K562 (cell line): ENCODE measurements at regions not wholly inside any gene's neighbourhood (a gene's known extent, or its start where the extent isn't known, plus 50 kb on each side); places are given as distances from the start of the nearest gene placed in this dataset.

ENCODE experiments used
- ATAC-seq: fragments of 200-7000 bp; cut with Tn5 transposase; 3 replicates; pipeline ENCODE4 v1.9.1; 2020; ENCODE audit warnings: moderate library complexity
- BruUV-seq: library from RNA; stranded (reverse); fragments of 400-500 nt; replicated peaks from 2 replicates; lab custom pipeline; 2021; lab: Mats Ljungman, UMichigan
- CTCF ChIA-PET: fragments of 300-600 bp; formaldehyde crosslinking; extraction: SDS; loops from one replicate; lab custom pipeline; 2021; ENCODE audit warnings: low intra/inter-chr PET ratio; lab: Yijun Ruan, JAX
- POLR2A ChIA-PET: fragments of 300-600, 350-650 bp; sonication (Branson Sonifier 250); formaldehyde crosslinking; extraction: SDS; loops from one replicate; lab custom pipeline; 2021; ENCODE audit warnings: antibody characterized with exemption, inconsistent platforms; lab: Yijun Ruan, JAX
- DNase-seq, 4 experiments: peaks; one replicate each; pipeline versions ENCODE4 v3.0.0 to v3.0.0-alpha.2; 2011 to 2018; ENCODE audit warnings: low spot score in 3 of 4, mixed read lengths in 3 of 4; ENCODE audit errors: extremely low read depth in 1 of 4
- FAIRE-seq: peaks from 2 replicates; lab custom pipeline; 2011; peaks lifted over from hg19 to GRCh38; lab: Jason Lieb, UNC
- H2AFZ ChIP-seq: 2 replicates; pipeline ENCODE4 v1.6.0; 2011; ENCODE audit warnings: low read depth, low read length, control low read depth, inconsistent platforms
- H3K27ac ChIP-seq: fragments of 200-600 bp; 3 replicates; pipeline ENCODE4 v1.8.0; 2011; ENCODE audit warnings: low read depth, mild to moderate bottlenecking, control low read depth, inconsistent platforms, low read length, moderate library complexity, mixed read lengths; ENCODE audit errors: extremely low read depth
- H3K27me3 ChIP-seq, 2 experiments: fragments of 300-600 bp in 1 of 2; 2 replicates in 1 of 2; 3 replicates in 1 of 2; pipeline versions ENCODE4 v1.6.0 to v1.8.0; 2011; ENCODE audit warnings: inconsistent platforms in 2 of 2, low read length in 2 of 2, mild to moderate bottlenecking in 1 of 2, mixed read lengths in 1 of 2, moderate library complexity in 1 of 2; ENCODE audit not compliant: control insufficient read depth in 2 of 2, insufficient read depth in 2 of 2
- H3K36me3 ChIP-seq: fragments of 300-600 bp; 3 replicates; pipeline ENCODE4 v1.8.0; 2011; ENCODE audit warnings: mild to moderate bottlenecking, low read length, inconsistent platforms; ENCODE audit not compliant: control insufficient read depth, insufficient read depth
- H3K4me1 ChIP-seq, 2 experiments: fragments of 200-600 bp in 1 of 2; replicated peaks in 1 of 2; 2 replicates in 1 of 2; 3 replicates in 1 of 2; pipeline versions ENCODE4 v1.5.1 to v1.8.0; 2011; ENCODE audit warnings: inconsistent platforms in 2 of 2, low read length in 2 of 2, mild to moderate bottlenecking in 1 of 2, mixed read lengths in 1 of 2, moderate library complexity in 1 of 2; ENCODE audit not compliant: control insufficient read depth in 2 of 2, insufficient read depth in 2 of 2
- H3K4me2 ChIP-seq: 2 replicates; pipeline ENCODE4 v1.6.1; 2011; ENCODE audit warnings: low read length, control low read depth, inconsistent platforms, mixed read lengths; ENCODE audit not compliant: insufficient read depth
- H3K4me3 ChIP-seq: fragments of 200-600 bp; sonication (generic), shearing (Covaris generic); 2 replicates; pipeline ENCODE4 v1.5.1; 2016; ENCODE audit warnings: control low read depth, inconsistent platforms
- H3K79me2 ChIP-seq: fragments of 200-600 bp; 3 replicates; pipeline ENCODE4 v1.8.0; 2011; ENCODE audit warnings: low read length, inconsistent platforms; ENCODE audit not compliant: control insufficient read depth, insufficient read depth
- H3K9ac ChIP-seq, 2 experiments: 2 replicates each; pipeline versions ENCODE4 v1.6.0 to v1.6.1; 2011; ENCODE audit warnings: low read depth in 2 of 2, low read length in 2 of 2, control low read depth in 1 of 2, inconsistent platforms in 1 of 2, mild to moderate bottlenecking in 1 of 2, mixed read lengths in 1 of 2; ENCODE audit not compliant: insufficient read depth in 1 of 2
- H3K9me1 ChIP-seq: one replicate; pipeline ENCODE4 v1.6.0; 2011; ENCODE audit warnings: inconsistent platforms, mild to moderate bottlenecking, low read length, moderate library complexity; ENCODE audit not compliant: control insufficient read depth, insufficient read depth
- H3K9me3 ChIP-seq: replicated peaks from 2 replicates; pipeline ENCODE4 v1.5.1; 2011; ENCODE audit warnings: low read depth, low read length, inconsistent platforms; ENCODE audit not compliant: control insufficient read depth, insufficient read depth
- H4K20me1 ChIP-seq: replicated peaks from 2 replicates; pipeline ENCODE4 v1.6.1; 2011; ENCODE audit warnings: low read length, inconsistent platforms, mixed read lengths; ENCODE audit not compliant: control insufficient read depth, insufficient read depth
- TRIM24 ChIP-seq, 2 experiments: fragments of 450-650 bp; IDR thresholded peaks; 2 replicates each; pipeline ENCODE4 v1.6.1; 2016
- U2AF2 ChIP-seq: fragments of 200-400 bp; formaldehyde crosslinking; optimal IDR thresholded peaks from 2 replicates; pipeline ENCODE3; 2017; ENCODE audit warnings: low read depth, mild to moderate bottlenecking, low read length
- ZNF232 ChIP-seq: sonication (generic); formaldehyde crosslinking; IDR thresholded peaks from 2 replicates; pipeline ENCODE4 v1.8.0; 2022; ENCODE audit warnings: mild to moderate bottlenecking, missing genetic modification reagents
- whole genome bisulfite sequencing: fragments of 100-300 bp; shearing (Covaris generic); methylation state at CpG from one replicate; pipeline ENCODE4 v1.1.6; 2016; ENCODE audit warnings: low coverage, mixed read lengths; ENCODE audit not compliant: insufficient coverage; ENCODE audit errors: missing lambda C conversion rate; 5-methylcytosine and 5-hydroxymethylcytosine counted together
- in situ Hi-C: fragments of 300-500 bp; cut with MboI; formaldehyde crosslinking; loops from 4 replicates; pipeline ENCODE4 v1.15.0; 2018; ENCODE audit warnings: inconsistent platforms, mixed read lengths
- intact Hi-C: fragments of 100-400 bp; cut with micrococcal nuclease; formaldehyde crosslinking; loops from 2 replicates; pipeline ENCODE4 v1.14.2; 2022
- TF ChIP-seq, protein P1 (sequence below): fragments of 250-450 bp; sonication (Bioruptor Pico); IDR thresholded peaks from 2 replicates; pipeline ENCODE4 v1.5.0; 2020; ENCODE audit warnings: mild to moderate bottlenecking, borderline replicate concordance

DNA sequence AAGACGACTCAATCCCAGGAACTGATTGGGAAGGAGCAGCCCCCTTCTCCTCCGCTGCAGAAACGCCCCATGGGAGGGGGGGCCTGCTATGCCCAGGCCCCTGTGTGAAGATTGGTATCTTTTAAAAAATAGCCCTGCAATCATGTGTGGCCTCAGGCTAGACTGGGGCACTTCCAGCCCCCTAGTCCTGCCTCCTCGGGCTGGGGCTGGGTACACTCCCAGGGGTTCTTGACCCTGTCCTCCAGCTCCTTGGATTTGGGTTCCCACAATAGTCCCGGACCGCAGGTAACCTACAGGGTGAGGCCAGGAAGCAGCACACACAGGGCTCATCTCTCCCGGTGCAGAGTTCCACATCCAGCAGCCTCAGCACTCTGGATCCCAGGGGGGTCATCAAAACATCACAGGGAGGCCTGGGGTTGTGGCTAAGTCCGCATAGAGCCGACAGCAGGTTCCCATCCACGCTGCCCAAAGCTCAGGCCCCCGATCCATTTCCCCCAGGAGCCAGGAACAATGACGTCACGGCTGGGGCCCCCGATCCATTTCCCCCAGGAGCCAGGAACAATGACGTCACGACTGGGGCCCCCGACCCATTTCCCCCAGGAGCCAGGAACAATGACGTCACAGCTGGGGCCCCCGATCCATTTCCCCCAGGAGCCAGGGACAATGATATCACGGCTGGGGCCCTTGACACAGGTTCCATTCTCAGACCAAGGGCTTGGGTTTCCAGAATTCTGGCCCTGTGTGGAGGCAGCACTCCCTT, 202.4 kb downstream of the IRF8 start (continued):
- TF ChIP-seq U2AF2, result no peak
- no peak for TF ChIP-seq ZNF232 (CRISPR knock-in tag)
- TF ChIP-seq, all 486 proteins: peak for 2

- Histone ChIP-seq H3K9me3 (no peaks in the 10 kb centered on the region), H3K79me2 (no peaks in the 10 kb centered on the region), H3K4me3 (no peak overlapping the region), H4K20me1 (no peaks in the 10 kb centered on the region), H3K9ac (no peak overlapping the region), H3K27ac (no peak overlapping the region), H3K4me1 (no peaks in the 10 kb centered on the region), H3K9me1 (no peaks in the 10 kb centered on the region), H2AFZ (no peak overlapping the region)
- DNase-seq (no peak), ATAC-seq (no peak)
- TF ChIP-seq, protein P1, sequence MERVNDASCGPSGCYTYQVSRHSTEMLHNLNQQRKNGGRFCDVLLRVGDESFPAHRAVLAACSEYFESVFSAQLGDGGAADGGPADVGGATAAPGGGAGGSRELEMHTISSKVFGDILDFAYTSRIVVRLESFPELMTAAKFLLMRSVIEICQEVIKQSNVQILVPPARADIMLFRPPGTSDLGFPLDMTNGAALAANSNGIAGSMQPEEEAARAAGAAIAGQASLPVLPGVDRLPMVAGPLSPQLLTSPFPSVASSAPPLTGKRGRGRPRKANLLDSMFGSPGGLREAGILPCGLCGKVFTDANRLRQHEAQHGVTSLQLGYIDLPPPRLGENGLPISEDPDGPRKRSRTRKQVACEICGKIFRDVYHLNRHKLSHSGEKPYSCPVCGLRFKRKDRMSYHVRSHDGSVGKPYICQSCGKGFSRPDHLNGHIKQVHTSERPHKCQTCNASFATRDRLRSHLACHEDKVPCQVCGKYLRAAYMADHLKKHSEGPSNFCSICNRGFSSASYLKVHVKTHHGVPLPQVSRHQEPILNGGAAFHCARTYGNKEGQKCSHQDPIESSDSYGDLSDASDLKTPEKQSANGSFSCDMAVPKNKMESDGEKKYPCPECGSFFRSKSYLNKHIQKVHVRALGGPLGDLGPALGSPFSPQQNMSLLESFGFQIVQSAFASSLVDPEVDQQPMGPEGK (CRISPR knock-in tag), result no peak
- TF ChIP-seq TRIM24 (IDR thresholded peaks at IDR 0.05), result no peak
- TF ChIP-seq, all 486 proteins: peak for 0
- Histone ChIP-seq H3K36me3 (no peaks in the 10 kb centered on the region), H3K27me3 (peaks cover 0 to 19% of the 10 kb centered on the region in 2 experiments; a peak in 3 of 5 replicates), H3K4me2 (no peak overlapping the region)
- ChIA-PET POLR2A (interaction anchor here (1.2 to 1.4 kb wide), 2 partner anchors 10 to 27 kb away, joined by 4 to 5 read pairs; no protein-coding TSS in a partner anchor), CTCF (no interaction called here)
- intact Hi-C loops (no loop called here), in situ Hi-C loops (no loop called here)
- 2% methylated on average over 6 of the region's 8 CpGs for WGBS
- no peak for FAIRE-seq
- no TSS peak for BruUV-seq
Observed at GRCh38 chr16:86101897-86102157, 202.9 kb downstream of the IRF8 start.
